Transverse colon (tissue), 4 donors: ENCODE measurements at regions not wholly inside any gene's neighbourhood (a gene's known extent, or its start where the extent isn't known, plus 50 kb on each side); places are given as distances from the start of the nearest gene placed in this dataset.

Experiments
- CTCF ChIP-seq, 5 experiments: fragments of 200-600 bp in 3 of 5; fragments of 450-650 bp in 2 of 5; sonication (generic) in 3 of 5; IDR thresholded peaks; 1 replicate in 2 of 5; 2 replicates in 3 of 5; pipeline ENCODE4 v1.5.1; 2016 to 2017; ENCODE audit warnings: antibody characterized with exemption in 5 of 5, inconsistent platforms in 3 of 5, mild to moderate bottlenecking in 2 of 5, moderate library complexity in 1 of 5
- EP300 ChIP-seq: sonication (generic); formaldehyde crosslinking; IDR thresholded peaks from one replicate; pipeline ENCODE4 v1.6.1; 2017; ENCODE audit warnings: antibody characterized with exemption, low read depth
- POLR2A ChIP-seq: fragments of 450-650 bp; IDR thresholded peaks from one replicate; pipeline ENCODE4 v1.6.1; 2016; ENCODE audit warnings: antibody characterized with exemption, mild to moderate bottlenecking, moderate library complexity
- POLR2AphosphoS5 ChIP-seq, 3 donors: sonication (generic); formaldehyde crosslinking; IDR thresholded peaks; one replicate each; pipeline ENCODE4 v1.6.1; 2016; ENCODE audit warnings: antibody characterized with exemption in 3 of 3

DNA sequence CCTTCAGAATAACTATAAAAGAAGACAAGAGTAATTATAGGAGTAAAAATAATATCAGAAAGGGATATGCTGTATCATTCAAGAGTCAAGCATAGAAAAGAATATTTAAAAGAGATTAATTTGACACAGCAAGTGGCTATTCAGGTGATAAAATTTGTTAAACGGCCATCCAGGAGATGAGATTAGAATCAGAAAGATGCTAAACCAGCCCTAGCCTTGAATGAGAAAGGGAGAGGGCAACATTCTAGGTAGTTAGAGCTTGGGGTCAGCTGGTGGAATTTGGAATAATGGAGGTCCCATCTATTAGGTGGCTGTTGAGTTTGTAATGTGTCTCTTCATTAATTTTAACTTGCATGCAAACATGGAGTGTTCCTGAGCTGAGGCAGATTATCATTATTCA lies 350.5 kb upstream of the PABPC4L start:
- TF ChIP-seq CTCF (IDR thresholded peaks at IDR 0.05) (no peak), POLR2AphosphoS5 (IDR thresholded peaks at IDR 0.05) (no peak), EP300 (no peak), POLR2A (no peak)
